ENCODE measurements at regions not wholly inside any gene's neighbourhood (a gene's known extent, or its start where the extent isn't known, plus 50 kb on each side); places are given as distances from the start of the nearest gene placed in this dataset.

GRCh38 chr20:40488401-40488800 lies 200.6 kb downstream of the MAFB start:
- ChIA-PET CTCF (no interaction called here), POLR2A (interaction anchor here (0.6 to 0.8 kb wide), 2 partner anchors 9 to 200 kb away, joined by 3 read pairs; no protein-coding TSS in a partner anchor)
- no peak for TF ChIP-seq CTCF (IDR thresholded peaks at IDR 0.05; ENCODE audit: insufficient read depth, low read length, missing control alignments)
- no peak overlapping the region for H3K4me3 ChIP-seq (ENCODE audit: low read depth, low read length)
- no peak for DNase-seq (ENCODE audit: low read depth, low spot score)

DNA sequence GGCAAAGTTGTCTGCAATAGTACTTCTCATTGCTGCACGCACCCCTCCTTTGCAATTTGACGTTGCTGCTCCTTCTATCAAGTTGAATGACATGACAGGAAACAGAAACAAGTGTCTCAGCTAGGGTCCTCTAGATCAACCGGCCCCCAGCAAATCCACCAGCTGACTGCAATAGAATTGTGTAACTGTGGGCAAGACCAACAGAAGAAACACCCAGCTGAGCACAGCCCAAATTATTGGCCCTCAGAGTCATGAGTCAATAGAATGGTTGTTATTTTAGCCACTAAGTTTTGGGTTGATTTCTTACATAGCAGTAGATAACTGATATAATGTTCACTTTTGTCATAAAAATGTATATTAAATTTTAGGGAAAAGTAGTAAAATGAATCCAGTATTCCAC lies 202.7 kb downstream of the MAFB start:
- H3K4me3 ChIP-seq (ENCODE audit: low read depth, low read length), result no peak overlapping the region
- ChIA-PET POLR2A (no interaction called here), CTCF (no interaction called here)
- TF ChIP-seq CTCF (IDR thresholded peaks at IDR 0.05; ENCODE audit: insufficient read depth, low read length, missing control alignments), result no peak
- no peak for DNase-seq (ENCODE audit: low read depth, low spot score)

DNA sequence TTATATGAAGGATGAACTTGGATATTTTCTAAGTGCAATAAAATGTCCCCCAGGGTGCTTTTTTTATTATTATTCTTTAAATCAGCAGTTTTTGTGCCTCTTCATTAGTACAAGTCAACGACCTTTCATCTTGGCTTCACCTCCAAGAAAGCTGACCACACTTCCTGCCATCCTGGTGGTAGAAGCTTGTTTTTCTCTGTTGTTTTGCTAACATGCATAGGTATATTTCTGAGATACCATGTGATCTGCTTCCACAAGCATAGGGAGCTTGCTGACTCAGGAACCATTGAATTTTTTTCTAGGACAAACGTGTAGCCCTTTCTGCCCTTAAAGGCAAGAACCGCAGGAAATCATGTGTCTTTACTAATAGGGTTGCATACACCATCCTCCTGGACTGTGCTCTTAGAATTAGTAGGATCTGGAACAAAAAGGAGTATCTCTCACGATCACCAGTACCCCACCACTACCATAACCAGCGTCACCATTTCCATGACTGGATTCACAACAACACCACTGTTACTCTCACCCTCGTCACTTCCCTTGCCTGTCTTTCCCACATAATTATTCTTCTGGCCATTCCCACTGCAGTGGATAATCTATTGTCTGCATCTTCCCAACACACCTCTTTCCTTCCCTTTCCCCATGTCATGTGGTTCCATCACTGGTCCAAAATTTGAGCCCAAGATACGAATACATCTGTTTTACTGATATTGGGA lies 207.1 kb downstream of the MAFB start:
- no peak for TF ChIP-seq CTCF (IDR thresholded peaks at IDR 0.05; ENCODE audit: insufficient read depth, low read length, missing control alignments)
- ChIA-PET CTCF (no interaction called here), POLR2A (no interaction called here)
- no peak overlapping the region for H3K4me3 ChIP-seq (ENCODE audit: low read depth, low read length)
- DNase-seq (ENCODE audit: low read depth, low spot score), result no peak

GRCh38 chr20:40481337-40481736 lies 207.7 kb downstream of the MAFB start:
- CTCF ChIA-PET, result no interaction called here
- POLR2A ChIA-PET, result no interaction called here
- no peak overlapping the region for H3K4me3 ChIP-seq (ENCODE audit: low read depth, low read length)
- TF ChIP-seq CTCF (IDR thresholded peaks at IDR 0.05; ENCODE audit: insufficient read depth, low read length, missing control alignments), result no peak
- no peak for DNase-seq (ENCODE audit: low read depth, low spot score)

- CTCF ChIA-PET, result no interaction called here
- H3K4me3 ChIP-seq (ENCODE audit: low read depth, low read length), result no peak overlapping the region
- DNase-seq (ENCODE audit: low read depth, low spot score), result no peak
- POLR2A ChIA-PET, result no interaction called here
- TF ChIP-seq CTCF (IDR thresholded peaks at IDR 0.05; ENCODE audit: insufficient read depth, low read length, missing control alignments), result no peak
Measured at GRCh38 chr20:40477805-40478204, 211.2 kb downstream of the MAFB start.

DNA sequence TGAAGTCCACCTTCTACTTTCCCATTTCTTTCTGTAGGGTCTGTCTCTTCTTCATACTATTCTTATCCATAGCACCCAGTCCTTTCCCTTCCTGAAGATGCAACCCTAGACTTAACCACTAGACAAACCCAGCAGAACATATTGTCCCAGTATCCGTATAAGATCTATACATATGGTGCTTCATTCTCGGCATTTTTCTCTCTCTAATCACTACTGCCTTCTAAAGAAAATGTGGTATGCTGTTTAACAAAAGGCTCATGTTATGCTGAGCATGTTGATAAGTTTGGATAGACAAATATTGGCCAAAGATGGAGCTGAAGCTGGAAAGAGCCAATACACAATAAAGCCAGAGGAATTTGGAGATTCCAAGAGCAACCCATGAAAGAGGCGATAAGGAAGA lies 212.6 kb downstream of the MAFB start:
- POLR2A ChIA-PET, result no interaction called here
- CTCF ChIA-PET, result no interaction called here
- TF ChIP-seq CTCF (IDR thresholded peaks at IDR 0.05; ENCODE audit: insufficient read depth, low read length, missing control alignments), result no peak
- H3K4me3 ChIP-seq (ENCODE audit: low read depth, low read length), result no peak overlapping the region
- no peak for DNase-seq (ENCODE audit: low read depth, low spot score)

Measured in AG04449 (cell line).